A549 (cell line): ENCODE measurements at regions not wholly inside any gene's neighbourhood (a gene's known extent, or its start where the extent isn't known, plus 50 kb on each side); places are given as distances from the start of the nearest gene placed in this dataset.

Source experiments
- ATAC-seq, 2 experiments: fragments of 200-7000 bp in 1 of 2; fragments of >200 bp in 1 of 2; cut with Nextera tagmentation in 1 of 2; cut with Tn5 transposase in 1 of 2; 3 replicates each; pipeline versions ENCODE4 v1.8.0 to v1.9.1; 2018 to 2020; ENCODE audit warnings: mild to moderate bottlenecking in 1 of 2, moderate library complexity in 1 of 2
- CTCF ChIA-PET: fragments of 300-600 bp; sonication (Branson Sonifier 250); formaldehyde crosslinking; extraction: SDS; loops from one replicate; lab custom pipeline; 2021; ENCODE audit warnings: antibody characterized with exemption, inconsistent platforms; lab: Yijun Ruan, JAX
- POLR2A ChIA-PET: fragments of 350-600 bp; formaldehyde crosslinking; extraction: SDS; loops from one replicate; lab custom pipeline; 2021; ENCODE audit warnings: antibody characterized with exemption, inconsistent platforms; lab: Yijun Ruan, JAX
- DNase-seq, 2 experiments: peaks; one replicate each; pipeline versions ENCODE4 v3.0.0 to v3.0.0-alpha.2; 2011 to 2016; ENCODE audit warnings: low read depth in 1 of 2, low spot score in 1 of 2
- FAIRE-seq: peaks from 2 replicates; lab custom pipeline; 2011; peaks lifted over from hg19 to GRCh38; lab: Jason Lieb, UNC
- H3K27ac ChIP-seq, 2 experiments: fragments of >200 bp; sonication (Bioruptor Twin); formaldehyde crosslinking; 3 replicates each; pipeline ENCODE4 v1.5.1; 2016 to 2017
- H3K4me1 ChIP-seq: fragments of >200 bp; sonication (Bioruptor Twin); formaldehyde crosslinking; 3 replicates; pipeline ENCODE4 v1.6.1; 2016
- H3K4me2 ChIP-seq: fragments of >200 bp; sonication (Bioruptor Twin); formaldehyde crosslinking; 3 replicates; pipeline ENCODE4 v1.6.1; 2016
- H3K4me3 ChIP-seq: fragments of >200 bp; sonication (Bioruptor Twin); formaldehyde crosslinking; 3 replicates; pipeline ENCODE4 v1.5.1; 2016
- H3K9me3 ChIP-seq: fragments of >200 bp; sonication (Bioruptor Twin); formaldehyde crosslinking; 3 replicates; pipeline ENCODE4 v1.6.1; 2016
- CBX2 ChIP-seq: fragments of 200-600 bp; sonication (generic); IDR thresholded peaks from 2 replicates; pipeline ENCODE4 v1.6.1; 2016; ENCODE audit warnings: low read depth, mild to moderate bottlenecking, borderline replicate concordance
- CBX8 ChIP-seq: fragments of 200-600 bp; sonication (generic); IDR thresholded peaks from 2 replicates; pipeline ENCODE4 v1.6.1; 2016
- CEBPB ChIP-seq, 2 experiments: fragments of >200 bp in 1 of 2; sonication (Bioruptor Twin) in 1 of 2; formaldehyde crosslinking in 1 of 2; IDR thresholded peaks; 2 replicates each; pipeline ENCODE4 v1.6.1; 2012 to 2016
- EHMT2 ChIP-seq: fragments of 200-600 bp; sonication (generic); IDR thresholded peaks from 2 replicates; pipeline ENCODE4 v1.6.1; 2016; ENCODE audit warnings: antibody characterized with exemption, low read depth, mild to moderate bottlenecking, moderate library complexity
- FOSL2 ChIP-seq, 2 experiments: fragments of 450-650 bp in 1 of 2; fragments of >200 bp in 1 of 2; sonication (Bioruptor Twin) in 1 of 2; formaldehyde crosslinking; IDR thresholded peaks; 2 replicates each; pipeline versions ENCODE4 v1.5.0 to v1.6.1; 2016 to 2020; ENCODE audit warnings: mild to moderate bottlenecking in 1 of 2, moderate library complexity in 1 of 2
- GATA3 ChIP-seq: IDR thresholded peaks from 2 replicates; pipeline ENCODE4 v1.6.1; 2012; ENCODE audit warnings: borderline replicate concordance
- JUNB ChIP-seq: fragments of >200 bp; sonication (Bioruptor Twin); formaldehyde crosslinking; IDR thresholded peaks from 2 replicates; pipeline ENCODE4 v1.6.1; 2016
- MAZ ChIP-seq: fragments of 150-350 bp; IDR thresholded peaks from 2 replicates; pipeline ENCODE4 v1.6.1; 2014; ENCODE audit warnings: antibody characterized with exemption, low read depth, low read length, borderline replicate concordance
- NR3C1 ChIP-seq: fragments of >200 bp; sonication (Bioruptor Twin); formaldehyde crosslinking; IDR thresholded peaks from 3 replicates; pipeline ENCODE4 v1.6.1; 2017
- RAD21 ChIP-seq, 2 experiments: fragments of >200 bp in 1 of 2; sonication (Bioruptor Twin) in 1 of 2; formaldehyde crosslinking in 1 of 2; IDR thresholded peaks in 1 of 2; conservative IDR thresholded peaks in 1 of 2; 2 replicates in 1 of 2; 3 replicates in 1 of 2; pipeline ENCODE4 v1.6.1; 2012 to 2018; ENCODE audit warnings: inconsistent platforms in 1 of 2
- RARB ChIP-seq: fragments of 250-450 bp; sonication (Bioruptor Pico); IDR thresholded peaks from 2 replicates; pipeline ENCODE4 v1.8.0; 2021; ENCODE audit warnings: mild to moderate bottlenecking, moderate library complexity
- RFX5 ChIP-seq: fragments of 450-650 bp; IDR thresholded peaks from 2 replicates; pipeline ENCODE4 v1.7.1; 2014; ENCODE audit warnings: antibody characterized with exemption, mild to moderate bottlenecking, moderate library complexity
- SMC3 ChIP-seq: fragments of >200 bp; sonication (Bioruptor Twin); formaldehyde crosslinking; IDR thresholded peaks from 3 replicates; pipeline ENCODE4 v1.6.1; 2018; ENCODE audit warnings: inconsistent platforms
- TFCP2L1 ChIP-seq: fragments of 250-450 bp; sonication (Bioruptor Pico); IDR thresholded peaks from 2 replicates; pipeline ENCODE4 v1.5.0; 2021; ENCODE audit warnings: mild to moderate bottlenecking
- ZSCAN20 ChIP-seq: fragments of 250-450 bp; sonication (Bioruptor Pico); IDR thresholded peaks from 2 replicates; pipeline ENCODE4 v1.8.0; 2022; ENCODE audit warnings: mild to moderate bottlenecking, moderate library complexity
- WGBS: methylation state at CpG from one replicate; pipeline ENCODE4 v1.1.6; 2017; ENCODE audit errors: missing lambda C conversion rate; 5-methylcytosine and 5-hydroxymethylcytosine counted together
- TF ChIP-seq, protein P1 (sequence below): fragments of 250-450 bp; sonication (Bioruptor Pico); IDR thresholded peaks from 2 replicates; pipeline ENCODE4 v1.5.0; 2020; ENCODE audit warnings: low read depth, mild to moderate bottlenecking, moderate library complexity
- TF ChIP-seq, protein P2 (sequence below): fragments of 200-600 bp; sonication (generic); IDR thresholded peaks from 2 replicates; pipeline ENCODE4 v1.6.1; 2016; ENCODE audit warnings: antibody characterized with exemption, mild to moderate bottlenecking, moderate library complexity
- TF ChIP-seq, protein P3 (sequence below): IDR thresholded peaks from 2 replicates; pipeline ENCODE4 v1.6.1; 2012; ENCODE audit warnings: low read depth, borderline replicate concordance

DNA sequence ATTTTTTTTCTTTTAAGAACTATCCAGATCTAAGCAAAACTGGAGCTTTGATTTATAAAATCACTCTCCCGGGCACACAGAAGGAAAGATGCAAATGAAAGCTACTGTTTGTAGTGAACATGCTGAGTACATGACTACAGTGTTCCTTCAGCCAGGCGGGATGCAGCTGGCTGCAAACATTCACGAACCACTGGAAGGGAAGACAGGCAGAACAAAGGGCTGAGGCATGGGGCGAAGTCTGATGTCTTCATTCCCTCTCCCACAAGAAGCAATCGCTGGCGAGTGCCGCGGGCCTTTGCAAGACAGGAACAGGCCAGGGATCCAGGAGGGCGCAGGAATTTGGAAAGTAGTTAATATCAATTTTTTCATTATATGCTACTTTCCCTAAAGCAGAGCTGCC lies 257.9 kb upstream of the AJAP1 start:
- POLR2A ChIA-PET: no interaction called here
- ATAC-seq (no peak), FAIRE-seq (no peak), DNase-seq (no peak)
- TF ChIP-seq RARB (CRISPR knock-in tag): no peak
- TF ChIP-seq, protein P1, sequence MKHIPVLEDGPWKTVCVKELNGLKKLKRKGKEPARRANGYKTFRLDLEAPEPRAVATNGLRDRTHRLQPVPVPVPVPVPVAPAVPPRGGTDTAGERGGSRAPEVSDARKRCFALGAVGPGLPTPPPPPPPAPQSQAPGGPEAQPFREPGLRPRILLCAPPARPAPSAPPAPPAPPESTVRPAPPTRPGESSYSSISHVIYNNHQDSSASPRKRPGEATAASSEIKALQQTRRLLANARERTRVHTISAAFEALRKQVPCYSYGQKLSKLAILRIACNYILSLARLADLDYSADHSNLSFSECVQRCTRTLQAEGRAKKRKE (CRISPR knock-in tag): no peak
- no peak for TF ChIP-seq GATA3
- TF ChIP-seq CEBPB (IDR thresholded peaks at IDR 0.05): no peak
- no peak for TF ChIP-seq MAZ
- no peak for TF ChIP-seq JUNB
- CTCF ChIA-PET: no interaction called here
- no peak overlapping the region for H3K27ac ChIP-seq
- H3K9me3 ChIP-seq: peaks cover 19% of the 10 kb centered on the region; the same call in 2 of the 3 replicates
- H3K4me3 ChIP-seq: no peak overlapping the region
- 65% methylated on average over 9 of the region's 9 CpGs for WGBS
- H3K4me2 ChIP-seq: no peak overlapping the region
- peaks cover 11% of the 10 kb centered on the region; the same call in 1 of the 3 replicates for H3K4me1 ChIP-seq

DNA sequence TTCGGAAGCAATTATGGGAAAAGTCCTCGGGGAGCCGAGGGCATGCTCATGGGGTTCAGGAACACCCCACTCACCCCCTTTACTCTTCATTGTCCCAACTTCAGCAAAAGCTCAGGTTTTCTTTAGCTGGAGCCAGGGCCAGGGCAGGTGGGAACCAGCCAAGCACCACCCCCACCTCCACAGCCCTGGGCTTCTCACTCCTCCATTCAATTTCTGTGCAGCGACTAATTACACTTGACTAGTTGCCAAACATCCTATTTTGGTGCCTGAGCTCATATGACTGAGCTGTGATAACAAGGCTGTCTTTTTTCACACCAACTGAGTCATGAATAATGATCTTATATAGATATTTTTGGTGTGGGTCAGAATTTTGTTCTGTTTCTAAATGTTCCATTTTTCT lies 257.2 kb upstream of the AJAP1 start:
- H3K4me3 ChIP-seq: no peak overlapping the region
- ChIA-PET CTCF (no interaction called here), POLR2A (no interaction called here)
- H3K9me3 ChIP-seq: peaks cover 19% of the 10 kb centered on the region; the same call in 2 of the 3 replicates
- DNase-seq (no peak), ATAC-seq (no peak)
- 11% methylated on average over 4 of the region's 4 CpGs for WGBS
- H3K4me1 ChIP-seq: peaks cover 11% of the 10 kb centered on the region; the same call in 1 of the 3 replicates
- no peak overlapping the region for H3K4me2 ChIP-seq
- TF ChIP-seq RAD21 (conservative IDR thresholded peaks at IDR 0.05 in 1 of 2, IDR thresholded peaks at IDR 0.05 in 1 of 2) (no peak), ZSCAN20 (CRISPR knock-in tag) (no peak), TFCP2L1 (CRISPR knock-in tag) (no peak), RFX5 (no peak), EHMT2 (no peak), FOSL2 (IDR thresholded peaks at IDR 0.05) (no peak), FOSL2 (CRISPR knock-in tag; IDR thresholded peaks at IDR 0.05) (no peak), NR3C1 (no peak)
- TF ChIP-seq, protein P2, sequence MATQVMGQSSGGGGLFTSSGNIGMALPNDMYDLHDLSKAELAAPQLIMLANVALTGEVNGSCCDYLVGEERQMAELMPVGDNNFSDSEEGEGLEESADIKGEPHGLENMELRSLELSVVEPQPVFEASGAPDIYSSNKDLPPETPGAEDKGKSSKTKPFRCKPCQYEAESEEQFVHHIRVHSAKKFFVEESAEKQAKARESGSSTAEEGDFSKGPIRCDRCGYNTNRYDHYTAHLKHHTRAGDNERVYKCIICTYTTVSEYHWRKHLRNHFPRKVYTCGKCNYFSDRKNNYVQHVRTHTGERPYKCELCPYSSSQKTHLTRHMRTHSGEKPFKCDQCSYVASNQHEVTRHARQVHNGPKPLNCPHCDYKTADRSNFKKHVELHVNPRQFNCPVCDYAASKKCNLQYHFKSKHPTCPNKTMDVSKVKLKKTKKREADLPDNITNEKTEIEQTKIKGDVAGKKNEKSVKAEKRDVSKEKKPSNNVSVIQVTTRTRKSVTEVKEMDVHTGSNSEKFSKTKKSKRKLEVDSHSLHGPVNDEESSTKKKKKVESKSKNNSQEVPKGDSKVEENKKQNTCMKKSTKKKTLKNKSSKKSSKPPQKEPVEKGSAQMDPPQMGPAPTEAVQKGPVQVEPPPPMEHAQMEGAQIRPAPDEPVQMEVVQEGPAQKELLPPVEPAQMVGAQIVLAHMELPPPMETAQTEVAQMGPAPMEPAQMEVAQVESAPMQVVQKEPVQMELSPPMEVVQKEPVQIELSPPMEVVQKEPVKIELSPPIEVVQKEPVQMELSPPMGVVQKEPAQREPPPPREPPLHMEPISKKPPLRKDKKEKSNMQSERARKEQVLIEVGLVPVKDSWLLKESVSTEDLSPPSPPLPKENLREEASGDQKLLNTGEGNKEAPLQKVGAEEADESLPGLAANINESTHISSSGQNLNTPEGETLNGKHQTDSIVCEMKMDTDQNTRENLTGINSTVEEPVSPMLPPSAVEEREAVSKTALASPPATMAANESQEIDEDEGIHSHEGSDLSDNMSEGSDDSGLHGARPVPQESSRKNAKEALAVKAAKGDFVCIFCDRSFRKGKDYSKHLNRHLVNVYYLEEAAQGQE: no peak
- TF ChIP-seq, protein P3, sequence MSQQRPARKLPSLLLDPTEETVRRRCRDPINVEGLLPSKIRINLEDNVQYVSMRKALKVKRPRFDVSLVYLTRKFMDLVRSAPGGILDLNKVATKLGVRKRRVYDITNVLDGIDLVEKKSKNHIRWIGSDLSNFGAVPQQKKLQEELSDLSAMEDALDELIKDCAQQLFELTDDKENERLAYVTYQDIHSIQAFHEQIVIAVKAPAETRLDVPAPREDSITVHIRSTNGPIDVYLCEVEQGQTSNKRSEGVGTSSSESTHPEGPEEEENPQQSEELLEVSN: no peak
- TF ChIP-seq, all 56 proteins: peak for 0
- no peak overlapping the region for H3K27ac ChIP-seq
- no peak for FAIRE-seq

DNA sequence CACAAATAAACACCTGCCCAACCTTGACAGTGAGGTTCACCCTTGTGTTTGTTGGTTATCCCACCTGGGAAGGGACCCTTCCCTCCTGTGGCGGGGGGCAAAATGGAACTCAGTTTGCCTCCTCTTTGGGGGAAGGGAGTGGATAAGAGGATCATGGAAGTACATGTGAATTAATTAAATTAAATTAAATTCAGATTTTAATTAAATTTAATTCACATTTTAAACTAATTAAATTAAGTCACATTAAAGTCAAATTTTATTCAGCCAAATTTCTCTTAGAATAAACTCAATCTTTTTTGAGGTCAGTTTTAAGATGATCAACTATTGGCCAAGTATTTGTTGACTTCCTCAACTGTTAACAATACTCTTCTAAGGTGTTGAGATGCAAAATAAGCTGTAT lies 252.4 kb upstream of the AJAP1 start:
- no peak overlapping the region for H3K27ac ChIP-seq
- DNase-seq: no peak
- CTCF ChIA-PET: no interaction called here
- no peak for FAIRE-seq
- H3K4me3 ChIP-seq: no peak overlapping the region
- ATAC-seq: no peak
- WGBS: 29% methylated on average over 1 of the region's 1 CpG
- TF ChIP-seq CBX2 (no peak), CEBPB (IDR thresholded peaks at IDR 0.05) (no peak), CBX8 (no peak), SMC3 (no peak)
- TF ChIP-seq, protein P3: no peak
- POLR2A ChIA-PET: no interaction called here
- no peaks in the 10 kb centered on the region for H3K9me3 ChIP-seq
- no peak overlapping the region for H3K4me2 ChIP-seq
- no peaks in the 10 kb centered on the region for H3K4me1 ChIP-seq
